WTC11 (cell line): ENCODE measurements at regions not wholly inside any gene's neighbourhood (a gene's known extent, or its start where the extent isn't known, plus 50 kb on each side); places are given as distances from the start of the nearest gene placed in this dataset.

Source experiments
- ATAC-seq: fragments of 200-7000 bp; cut with Tn5 transposase; 2 replicates; pipeline ENCODE4 v1.10.0; 2021; ENCODE audit warnings: mild to moderate bottlenecking, moderate library complexity
- CTCF ChIA-PET: fragments of 300-600 bp; sonication (Branson Sonifier 250); formaldehyde crosslinking; loops from one replicate; lab custom pipeline; 2021; ENCODE audit warnings: antibody characterized with exemption; lab: Charles Lee
- POLR2A ChIA-PET: fragments of 350-600 bp; sonication (Branson Sonifier 250); formaldehyde crosslinking; loops from one replicate; lab custom pipeline; 2021; ENCODE audit warnings: antibody characterized with exemption; lab: Charles Lee
- DNase-seq: peaks from one replicate; pipeline ENCODE4 v3.0.0; 2021; ENCODE audit warnings: low spot score
- H3K27ac Mint-ChIP-seq: 2 replicates; pipeline ENCODE4 v1.8.0; 2021; ENCODE audit warnings: mixed read lengths
- H3K27me3 Mint-ChIP-seq: 2 replicates; pipeline ENCODE4 v1.8.0; 2021; ENCODE audit warnings: low read depth, mild to moderate bottlenecking, moderate library complexity, mixed read lengths
- H3K36me3 Mint-ChIP-seq: 2 replicates; pipeline ENCODE4 v1.8.0; 2021; ENCODE audit warnings: mixed read lengths
- H3K4me1 Mint-ChIP-seq: 2 replicates; pipeline ENCODE4 v1.8.0; 2022; ENCODE audit warnings: mixed read lengths
- H3K4me3 Mint-ChIP-seq: 2 replicates; pipeline ENCODE4 v1.8.0; 2021; ENCODE audit warnings: mild to moderate bottlenecking, moderate library complexity, mixed read lengths
- H3K9me3 Mint-ChIP-seq: 2 replicates; pipeline ENCODE4 v1.8.0; 2021; ENCODE audit warnings: mixed read lengths
- AR ChIP-seq: fragments of 250-450 bp; sonication (Bioruptor Pico); IDR thresholded peaks from 2 replicates; pipeline ENCODE4 v1.9.0; 2021; ENCODE audit warnings: mild to moderate bottlenecking
- ATF1 ChIP-seq: sonication (generic); formaldehyde crosslinking; IDR thresholded peaks from 2 replicates; pipeline ENCODE4 v1.8.1; 2023; ENCODE audit warnings: mild to moderate bottlenecking, moderate library complexity, missing genetic modification reagents
- CREM ChIP-seq: sonication (generic); formaldehyde crosslinking; IDR thresholded peaks from 2 replicates; pipeline ENCODE4 v1.8.1; 2022; ENCODE audit warnings: mild to moderate bottlenecking, missing genetic modification reagents, moderate library complexity
- EMX1 ChIP-seq: fragments of 250-450 bp; sonication (Bioruptor Pico); IDR thresholded peaks from 2 replicates; pipeline ENCODE4 v1.8.0; 2021; ENCODE audit warnings: mild to moderate bottlenecking
- FOXK1 ChIP-seq: sonication (generic); formaldehyde crosslinking; IDR thresholded peaks from 2 replicates; pipeline ENCODE4 v1.8.0; 2022; ENCODE audit warnings: mild to moderate bottlenecking, moderate library complexity, missing genetic modification reagents
- GRHL2 ChIP-seq: fragments of 250-450 bp; sonication (Bioruptor Pico); IDR thresholded peaks from 2 replicates; pipeline ENCODE4 v1.8.0; 2022; ENCODE audit warnings: mild to moderate bottlenecking, moderate library complexity; ENCODE audit not compliant: insufficient replicate concordance, severe bottlenecking
- IRF1 ChIP-seq: sonication (generic); formaldehyde crosslinking; IDR thresholded peaks from 2 replicates; pipeline ENCODE4 v1.8.0; 2023; ENCODE audit warnings: missing genetic modification reagents
- JUN ChIP-seq: sonication (generic); formaldehyde crosslinking; IDR thresholded peaks from 2 replicates; pipeline ENCODE4 v1.8.0; 2023; ENCODE audit warnings: mild to moderate bottlenecking, missing genetic modification reagents
- MXD4 ChIP-seq: fragments of 250-450 bp; sonication (Bioruptor Pico); IDR thresholded peaks from 2 replicates; pipeline ENCODE4 v1.8.0; 2021; ENCODE audit warnings: mild to moderate bottlenecking, moderate library complexity, borderline replicate concordance
- PRRX2 ChIP-seq: fragments of 250-450 bp; sonication (Bioruptor Pico); IDR thresholded peaks from 2 replicates; pipeline ENCODE4 v1.8.0; 2021; ENCODE audit warnings: mild to moderate bottlenecking
- RELA ChIP-seq: sonication (generic); formaldehyde crosslinking; IDR thresholded peaks from 2 replicates; pipeline ENCODE4 v1.8.1; 2022; ENCODE audit warnings: missing genetic modification reagents, mild to moderate bottlenecking, borderline replicate concordance
- SMAD3 ChIP-seq: sonication (generic); formaldehyde crosslinking; IDR thresholded peaks from 2 replicates; pipeline ENCODE4 v1.8.0; 2022; ENCODE audit warnings: missing genetic modification reagents, mild to moderate bottlenecking, borderline replicate concordance
- SP1 ChIP-seq: sonication (generic); formaldehyde crosslinking; conservative IDR thresholded peaks from 2 replicates; pipeline ENCODE4 v1.8.1; 2022; ENCODE audit warnings: missing genetic modification reagents
- TCF7 ChIP-seq: sonication (generic); formaldehyde crosslinking; IDR thresholded peaks from 2 replicates; pipeline ENCODE4 v1.8.0; 2022; ENCODE audit warnings: mild to moderate bottlenecking, low read depth, missing genetic modification reagents, moderate library complexity
- ZBTB43 ChIP-seq: sonication (generic); formaldehyde crosslinking; IDR thresholded peaks from 2 replicates; pipeline ENCODE4 v1.8.1; 2023; ENCODE audit warnings: mild to moderate bottlenecking, missing genetic modification reagents
- ZNF219 ChIP-seq: sonication (generic); formaldehyde crosslinking; IDR thresholded peaks from 2 replicates; pipeline ENCODE4 v1.8.0; 2023; ENCODE audit warnings: missing genetic modification reagents, mild to moderate bottlenecking, borderline replicate concordance
- ZNF416 ChIP-seq: fragments of 250-450 bp; sonication (Bioruptor Pico); IDR thresholded peaks from 2 replicates; pipeline ENCODE4 v1.9.0; 2021; ENCODE audit warnings: mild to moderate bottlenecking, inconsistent platforms
- ZNF532 ChIP-seq: fragments of 250-450 bp; sonication (Bioruptor Pico); IDR thresholded peaks from 2 replicates; pipeline ENCODE4 v1.9.0; 2021; ENCODE audit warnings: mild to moderate bottlenecking, borderline replicate concordance

GRCh38 chr2:61712060-61712459 is 141.8 kb downstream of the FAM161A start (continued):
- TF ChIP-seq GRHL2 = no peak

GRCh38 chr2:61710711-61711110 is 143.1 kb downstream of the FAM161A start:
- H3K4me1 Mint-ChIP-seq = no peaks in the 10 kb centered on the region
- ChIA-PET CTCF (no interaction called here), POLR2A (no interaction called here)
- DNase-seq (no peak), ATAC-seq (no peak)
- no peaks in the 10 kb centered on the region for H3K9me3 Mint-ChIP-seq
- no peak for TF ChIP-seq ZNF416 (CRISPR knock-in tag)
- TF ChIP-seq EMX1 (CRISPR knock-in tag) = no peak
- no peak for TF ChIP-seq SP1 (CRISPR knock-in tag)
- TF ChIP-seq TCF7 (CRISPR knock-in tag) = no peak
- no peak for TF ChIP-seq GRHL2
- no peak for TF ChIP-seq AR (CRISPR knock-in tag)
- TF ChIP-seq PRRX2 (CRISPR knock-in tag) = no peak
- TF ChIP-seq IRF1 = no peak
- no peak for TF ChIP-seq ZNF532 (CRISPR knock-in tag)
- TF ChIP-seq FOXK1 (CRISPR knock-in tag) = no peak
- no peak for TF ChIP-seq ZNF219 (CRISPR knock-in tag)
- TF ChIP-seq ZBTB43 = no peak
- TF ChIP-seq ATF1 (CRISPR knock-in tag) = no peak
- TF ChIP-seq, all 79 proteins: peak for 0
- no peak overlapping the region for H3K4me3 Mint-ChIP-seq
- H3K27ac Mint-ChIP-seq = no peak overlapping the region
- no peaks in the 10 kb centered on the region for H3K36me3 Mint-ChIP-seq
- no peaks in the 10 kb centered on the region for H3K27me3 Mint-ChIP-seq

DNA sequence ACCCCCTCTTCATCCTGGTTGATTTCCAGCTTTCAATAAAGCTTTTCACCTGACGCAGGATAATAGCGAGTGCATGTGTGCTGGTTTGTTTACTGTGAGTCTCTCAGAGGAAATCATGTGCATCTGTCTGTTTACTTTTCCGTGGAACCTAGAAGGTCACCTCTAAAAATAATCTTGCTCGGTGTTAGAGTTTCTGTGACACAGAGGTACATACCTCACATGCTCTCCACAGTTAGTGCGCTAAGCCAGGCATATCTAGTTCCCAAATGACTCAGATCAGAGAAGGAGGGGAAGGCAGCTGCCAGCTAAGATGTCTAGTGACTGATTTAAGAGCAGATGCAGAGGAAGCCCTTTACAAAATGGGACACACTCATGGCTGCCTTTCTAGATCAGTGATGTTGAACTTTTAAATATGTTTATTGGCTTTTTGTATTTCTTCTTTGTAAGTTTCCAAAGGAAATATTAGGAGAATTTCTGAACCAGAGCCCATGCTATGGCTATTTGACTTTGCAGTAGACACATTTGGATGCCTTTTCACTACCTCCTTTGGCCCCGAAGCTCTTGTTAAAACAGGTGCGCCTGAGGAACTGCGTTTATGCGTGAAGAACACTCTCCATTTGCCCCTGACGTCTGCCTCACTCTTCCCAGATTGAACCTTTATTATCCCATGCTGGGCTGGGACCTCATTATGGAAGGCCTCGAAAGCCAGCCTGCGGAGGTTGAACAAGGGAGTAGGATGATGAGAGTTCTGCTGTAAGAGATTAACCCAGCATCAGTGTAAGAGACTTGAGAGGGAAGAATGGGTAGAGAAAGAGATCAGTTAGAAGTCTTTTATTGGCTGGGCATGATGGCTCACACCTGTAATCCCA is 145.6 kb downstream of the FAM161A start:
- CTCF ChIA-PET = no interaction called here
- no peaks in the 10 kb centered on the region for H3K36me3 Mint-ChIP-seq
- DNase-seq (no peak), ATAC-seq (no peak)
- POLR2A ChIA-PET = interaction anchor here (0.6 to 0.8 kb wide), 3 partner anchors 13 to 726 kb away, joined by 3 to 8 read pairs (median 5); no protein-coding TSS in a partner anchor
- no peaks in the 10 kb centered on the region; the same call in 1 of the 2 replicates for H3K27me3 Mint-ChIP-seq
- H3K4me1 Mint-ChIP-seq = no peaks in the 10 kb centered on the region
- no peak overlapping the region for H3K27ac Mint-ChIP-seq
- peaks cover 8% of the 10 kb centered on the region for H3K9me3 Mint-ChIP-seq
- no peak for TF ChIP-seq RELA
- no peak for TF ChIP-seq PRRX2 (CRISPR knock-in tag)
- no peak for TF ChIP-seq CREM
- TF ChIP-seq JUN (CRISPR knock-in tag) = no peak
- no peak for TF ChIP-seq IRF1
- no peak for TF ChIP-seq MXD4 (CRISPR knock-in tag)
- TF ChIP-seq SMAD3 = no peak
- H3K4me3 Mint-ChIP-seq = no peak overlapping the region
